Inflammatory macrophage treated with lipopolysaccharide for 1 hour (primary cell): ENCODE measurements at regions not wholly inside any gene's neighbourhood (a gene's known extent, or its start where the extent isn't known, plus 50 kb on each side); places are given as distances from the start of the nearest gene placed in this dataset.
"Not testable (repeated sequence)": the region's sequence is repeated elsewhere in the genome, so short reads cannot be mapped to it uniquely, and the experiment has no call there.

Experiments
- DNase-seq, 2 donors: peaks; one replicate each; pipeline ENCODE4 v3.0.0-alpha.2; 2020 to 2022

GRCh38 chr1:238499021-238499420, 608.3 kb upstream of the ZP4 start:
- DNase-seq: no peak

GRCh38 chr1:238492271-238492670, 601.5 kb upstream of the ZP4 start:
- no peak for DNase-seq

GRCh38 chr1:238491265-238491664, 600.5 kb upstream of the ZP4 start:
- no peak for DNase-seq

GRCh38 chr1:238489006-238489405, 598.3 kb upstream of the ZP4 start:
- DNase-seq: no peak

- DNase-seq: no peak
These were observed 597.7 kb upstream of the ZP4 start for GRCh38 chr1:238488401-238488800.

GRCh38 chr1:238487931-238488330, 597.2 kb upstream of the ZP4 start:
- DNase-seq: no peak

GRCh38 chr1:238485912-238486209, 595.1 kb upstream of the ZP4 start:
- DNase-seq: no peak

- DNase-seq: no peak
These were observed 594.6 kb upstream of the ZP4 start for GRCh38 chr1:238485057-238485911.

GRCh38 chr1:238484121-238484520, 593.4 kb upstream of the ZP4 start:
- DNase-seq: no peak

GRCh38 chr1:238476841-238477240, 586.1 kb upstream of the ZP4 start:
- no peak for DNase-seq

GRCh38 chr1:238475712-238476111, 585.0 kb upstream of the ZP4 start:
- no peak for DNase-seq

- no peak for DNase-seq
These were observed 583.5 kb upstream of the ZP4 start for GRCh38 chr1:238474263-238474662.

GRCh38 chr1:238469146-238469631, 578.5 kb upstream of the ZP4 start:
- DNase-seq: no peak

GRCh38 chr1:238468068-238468467, 577.3 kb upstream of the ZP4 start:
- no peak for DNase-seq

- no peak for DNase-seq
These were observed 575.7 kb upstream of the ZP4 start for GRCh38 chr1:238466459-238466858.

- DNase-seq: no peak
These were observed 574.7 kb upstream of the ZP4 start for GRCh38 chr1:238465449-238465848.

- DNase-seq: no peak
These were observed 568.2 kb upstream of the ZP4 start for GRCh38 chr1:238458899-238459298.

- DNase-seq: no peak
These were observed 566.9 kb upstream of the ZP4 start for GRCh38 chr1:238457610-238458009.

GRCh38 chr1:238451781-238452310, 561.1 kb upstream of the ZP4 start:
- no peak for DNase-seq

GRCh38 chr1:238450976-238451375, 560.3 kb upstream of the ZP4 start:
- no peak for DNase-seq

- DNase-seq: no peak
These were observed 553.0 kb upstream of the ZP4 start for GRCh38 chr1:238443687-238444086.

- DNase-seq: no peak
These were observed 548.8 kb upstream of the ZP4 start for GRCh38 chr1:238439511-238439910.

- DNase-seq: no peak
These were observed 547.9 kb upstream of the ZP4 start for GRCh38 chr1:238438311-238439270.

- not testable (repeated sequence) for DNase-seq
These were observed 539.0 kb upstream of the ZP4 start for GRCh38 chr1:238429703-238430102.
